MCF 10A (cell line): ENCODE measurements at regions not wholly inside any gene's neighbourhood (a gene's known extent, or its start where the extent isn't known, plus 50 kb on each side); places are given as distances from the start of the nearest gene placed in this dataset.

Experiments used
- BruUV-seq: library from RNA; stranded (reverse); fragments of 400-500 nt; replicated peaks from 2 replicates; lab custom pipeline; 2021; lab: Mats Ljungman, UMichigan
- CTCF ChIA-PET: fragments of 300-600 bp; sonication (Branson Sonifier 250); formaldehyde crosslinking; extraction: SDS; loops from one replicate; lab custom pipeline; 2021; ENCODE audit warnings: antibody characterized with exemption, inconsistent platforms; lab: Yijun Ruan, JAX
- POLR2A ChIA-PET: fragments of 300-600, 350-650 bp; sonication (Branson Sonifier 250); formaldehyde crosslinking; extraction: SDS; loops from one replicate; lab custom pipeline; 2020; ENCODE audit warnings: antibody characterized with exemption, inconsistent platforms; lab: Yijun Ruan, JAX
- DNase-seq: peaks from one replicate; pipeline ENCODE4 v3.0.0-alpha.2; 2018; ENCODE audit not compliant: unreplicated experiment
- H3K27ac Mint-ChIP-seq: one replicate; pipeline ENCODE4 v1.8.0; 2022; ENCODE audit warnings: mild to moderate bottlenecking, low read depth, mixed read lengths; ENCODE audit not compliant: unreplicated experiment
- H3K27me3 Mint-ChIP-seq: one replicate; pipeline ENCODE4 v1.8.0; 2022; ENCODE audit warnings: mixed read lengths; ENCODE audit not compliant: insufficient read depth, unreplicated experiment
- H3K36me3 Mint-ChIP-seq: one replicate; pipeline ENCODE4 v1.8.0; 2022; ENCODE audit warnings: mild to moderate bottlenecking, moderate library complexity, mixed read lengths; ENCODE audit not compliant: insufficient read depth, unreplicated experiment
- H3K4me1 Mint-ChIP-seq: one replicate; pipeline ENCODE4 v1.8.0; 2022; ENCODE audit warnings: mixed read lengths; ENCODE audit not compliant: insufficient read depth, unreplicated experiment
- H3K4me3 Mint-ChIP-seq: one replicate; pipeline ENCODE4 v1.8.0; 2022; ENCODE audit warnings: mild to moderate bottlenecking, moderate library complexity, mixed read lengths; ENCODE audit not compliant: unreplicated experiment
- H3K9me3 Mint-ChIP-seq: one replicate; pipeline ENCODE4 v1.8.0; 2022; ENCODE audit warnings: mixed read lengths; ENCODE audit not compliant: unreplicated experiment
- intact Hi-C: fragments of 100-400 bp; cut with micrococcal nuclease; formaldehyde crosslinking; loops from 2 replicates; pipeline ENCODE4 v1.14.1; 2022
- TF ChIP-seq, protein P1 (sequence below): fragments of 200-600 bp; IDR thresholded peaks from one replicate; pipeline ENCODE4 v1.8.0; 2022; ENCODE audit warnings: antibody characterized with exemption, mild to moderate bottlenecking; ENCODE audit not compliant: unreplicated experiment

DNA sequence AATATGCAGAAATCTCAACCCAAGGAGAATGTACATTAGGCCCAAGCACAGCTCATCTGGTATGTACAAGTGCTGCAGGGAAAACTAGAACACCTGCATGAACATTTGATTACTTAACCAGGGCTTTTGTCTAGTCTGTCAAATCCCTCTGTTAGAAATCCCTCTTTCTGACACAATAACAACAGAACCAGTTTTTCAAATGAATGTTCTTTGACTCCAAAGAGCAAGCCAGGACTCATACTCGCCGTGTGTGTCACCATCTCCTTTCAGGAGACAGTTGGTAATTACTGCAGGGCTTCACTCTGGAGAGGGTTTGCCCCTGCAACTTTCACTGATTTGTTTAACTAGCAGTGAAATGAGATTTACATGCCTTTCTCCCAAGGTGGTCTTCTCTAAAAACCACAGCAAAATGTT is 143.0 kb upstream of the FAM241A start:
- H3K27ac Mint-ChIP-seq = no peak overlapping the region
- no TSS peak for BruUV-seq
- H3K9me3 Mint-ChIP-seq = no peaks in the 10 kb centered on the region
- POLR2A ChIA-PET = no interaction called here
- peaks cover 51% of the 10 kb centered on the region for H3K27me3 Mint-ChIP-seq
- DNase-seq = no peak
- intact Hi-C loops = no loop called here
- H3K36me3 Mint-ChIP-seq = no peaks in the 10 kb centered on the region
- TF ChIP-seq, protein P1, sequence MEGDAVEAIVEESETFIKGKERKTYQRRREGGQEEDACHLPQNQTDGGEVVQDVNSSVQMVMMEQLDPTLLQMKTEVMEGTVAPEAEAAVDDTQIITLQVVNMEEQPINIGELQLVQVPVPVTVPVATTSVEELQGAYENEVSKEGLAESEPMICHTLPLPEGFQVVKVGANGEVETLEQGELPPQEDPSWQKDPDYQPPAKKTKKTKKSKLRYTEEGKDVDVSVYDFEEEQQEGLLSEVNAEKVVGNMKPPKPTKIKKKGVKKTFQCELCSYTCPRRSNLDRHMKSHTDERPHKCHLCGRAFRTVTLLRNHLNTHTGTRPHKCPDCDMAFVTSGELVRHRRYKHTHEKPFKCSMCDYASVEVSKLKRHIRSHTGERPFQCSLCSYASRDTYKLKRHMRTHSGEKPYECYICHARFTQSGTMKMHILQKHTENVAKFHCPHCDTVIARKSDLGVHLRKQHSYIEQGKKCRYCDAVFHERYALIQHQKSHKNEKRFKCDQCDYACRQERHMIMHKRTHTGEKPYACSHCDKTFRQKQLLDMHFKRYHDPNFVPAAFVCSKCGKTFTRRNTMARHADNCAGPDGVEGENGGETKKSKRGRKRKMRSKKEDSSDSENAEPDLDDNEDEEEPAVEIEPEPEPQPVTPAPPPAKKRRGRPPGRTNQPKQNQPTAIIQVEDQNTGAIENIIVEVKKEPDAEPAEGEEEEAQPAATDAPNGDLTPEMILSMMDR = no peak
- no peak overlapping the region for H3K4me3 Mint-ChIP-seq
- CTCF ChIA-PET = no interaction called here
- no peaks in the 10 kb centered on the region for H3K4me1 Mint-ChIP-seq

DNA sequence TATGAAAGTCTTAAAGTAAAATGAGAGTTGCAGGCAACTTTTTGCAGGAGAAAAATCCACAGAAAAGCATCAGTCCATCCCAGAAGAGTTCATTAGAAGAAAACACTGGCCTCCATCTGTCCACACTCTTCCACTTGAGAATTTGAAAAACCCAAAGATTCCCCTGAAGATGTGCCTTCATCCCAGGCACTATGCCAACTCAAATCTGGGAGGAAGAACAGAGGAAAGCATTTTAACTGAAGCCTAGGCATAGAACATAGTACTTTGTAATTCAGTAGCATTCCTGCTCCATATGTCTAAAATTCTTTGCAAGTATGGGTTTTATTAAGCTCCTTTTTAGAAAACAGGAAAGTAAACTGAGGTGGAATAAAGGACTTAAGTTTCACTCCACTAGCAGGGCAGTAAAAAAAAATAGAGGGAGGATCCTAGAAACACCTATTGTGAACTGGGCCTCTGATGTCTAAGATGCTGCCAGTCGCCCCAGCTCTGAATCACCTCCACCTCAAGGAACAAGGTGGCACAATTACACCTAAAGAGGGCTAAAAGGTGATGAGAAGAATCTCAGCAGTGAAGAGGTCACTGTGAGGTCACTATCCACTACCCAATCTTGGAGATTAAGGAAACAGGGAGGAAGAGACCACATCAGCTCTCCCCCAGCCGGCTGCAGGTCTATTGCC is 141.9 kb upstream of the FAM241A start:
- Mint-ChIP-seq H3K27me3 (peaks cover 51% of the 10 kb centered on the region), H3K4me3 (no peak overlapping the region), H3K9me3 (no peaks in the 10 kb centered on the region), H3K27ac (no peak overlapping the region), H3K4me1 (no peaks in the 10 kb centered on the region), H3K36me3 (no peaks in the 10 kb centered on the region)
- CTCF ChIA-PET = interaction anchor here (0.6 to 0.9 kb wide), 2 partner anchors 34 to 149 kb away, joined by 3 read pairs; no protein-coding TSS in a partner anchor
- TF ChIP-seq, protein P1 = no peak
- no peak for DNase-seq
- POLR2A ChIA-PET = no interaction called here
- BruUV-seq = no TSS peak
- intact Hi-C loops = no loop called here

DNA sequence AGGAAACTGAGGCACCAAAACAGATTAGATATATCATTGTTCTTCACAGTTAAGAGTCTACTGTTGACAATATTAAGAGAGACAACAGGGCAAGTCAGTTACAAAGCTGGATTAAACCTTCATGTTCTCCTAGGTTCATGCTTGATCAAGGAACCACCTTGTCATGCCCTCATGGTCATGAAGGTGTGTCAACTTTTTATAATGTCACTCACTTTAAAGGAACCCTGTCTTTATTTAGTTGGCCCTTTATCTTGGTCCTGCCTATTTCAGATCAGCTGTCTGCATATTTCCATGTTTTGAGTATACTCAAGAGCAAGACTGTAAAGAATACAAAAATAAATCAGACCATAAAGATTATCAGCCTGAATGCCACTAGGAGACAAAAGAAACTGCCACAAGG is 140.2 kb upstream of the FAM241A start:
- H3K36me3 Mint-ChIP-seq = no peaks in the 10 kb centered on the region
- BruUV-seq = no TSS peak
- ChIA-PET POLR2A (no interaction called here), CTCF (interaction anchor here (0.6 to 1.2 kb wide), 3 partner anchors 11 to 49 kb away, joined by 3 to 6 read pairs (median 4); no protein-coding TSS in a partner anchor)
- H3K4me1 Mint-ChIP-seq = no peaks in the 10 kb centered on the region
- TF ChIP-seq, protein P1 = no peak
- H3K27ac Mint-ChIP-seq = no peak overlapping the region
- H3K27me3 Mint-ChIP-seq = peaks cover 40% of the 10 kb centered on the region
- DNase-seq = no peak
- H3K4me3 Mint-ChIP-seq = no peak overlapping the region
- intact Hi-C loops = no loop called here
- no peaks in the 10 kb centered on the region for H3K9me3 Mint-ChIP-seq

DNA sequence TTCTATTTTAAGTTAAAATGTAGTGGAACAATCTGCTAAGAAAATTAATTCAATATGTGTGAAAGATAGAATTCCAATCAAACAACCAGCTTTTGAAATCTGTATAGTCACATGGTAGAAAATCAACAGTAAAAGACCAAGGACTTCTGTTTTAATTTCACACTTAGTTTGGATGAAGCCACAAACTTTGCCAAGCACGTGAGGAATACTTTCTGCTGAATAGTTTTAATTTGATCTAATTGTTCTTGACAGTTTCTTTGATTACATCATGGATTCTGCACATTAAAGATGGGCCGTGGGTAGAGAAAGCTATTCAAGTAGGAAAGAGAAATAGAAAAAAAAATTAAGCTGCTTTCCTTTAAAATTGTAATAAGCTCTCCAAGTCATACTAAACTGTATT is 137.9 kb upstream of the FAM241A start:
- ChIA-PET POLR2A (interaction anchor here (0.5 kb wide), 1 partner anchor 135 kb away, joined by 3 read pairs; no protein-coding TSS in a partner anchor), CTCF (interaction anchor here (1.4 kb wide), 1 partner anchor 24 kb away, joined by 6 read pairs; no protein-coding TSS in a partner anchor)
- no TSS peak for BruUV-seq
- TF ChIP-seq, protein P1 = no peak
- no peaks in the 10 kb centered on the region for H3K4me1 Mint-ChIP-seq
- H3K36me3 Mint-ChIP-seq = no peaks in the 10 kb centered on the region
- peaks cover 32% of the 10 kb centered on the region for H3K27me3 Mint-ChIP-seq
- H3K9me3 Mint-ChIP-seq = no peaks in the 10 kb centered on the region
- no peak overlapping the region for H3K4me3 Mint-ChIP-seq
- intact Hi-C loops = no loop called here
- no peak overlapping the region for H3K27ac Mint-ChIP-seq
- no peak for DNase-seq
